Neural cell (in vitro differentiated cells): ENCODE measurements at regions not wholly inside any gene's neighbourhood (a gene's known extent, or its start where the extent isn't known, plus 50 kb on each side); places are given as distances from the start of the nearest gene placed in this dataset.

ENCODE experiments used
- H2AFZ ChIP-seq: fragments of 200-600, 300-800 bp; sonication (generic), shearing (Covaris generic); 2 replicates; pipeline ENCODE4 v1.6.0; 2014; ENCODE audit warnings: low read depth, mild to moderate bottlenecking, antibody characterized with exemption, low read length, moderate library complexity
- H3F3A ChIP-seq: fragments of 200-600 bp; shearing (Covaris generic); 2 replicates; pipeline ENCODE4 v1.6.1; 2016; ENCODE audit warnings: mild to moderate bottlenecking, moderate library complexity, mixed read lengths, antibody characterized with exemption, low read length; ENCODE audit not compliant: insufficient read depth, poor library complexity, severe bottlenecking
- H3K27ac ChIP-seq: fragments of 200-600, 300-800 bp; sonication (generic), shearing (Covaris generic); 2 replicates; pipeline ENCODE4 v1.5.1; 2014; ENCODE audit warnings: mild to moderate bottlenecking, low read length, moderate library complexity
- H3K27me3 ChIP-seq: fragments of 300-800, 200-600 bp; sonication (generic), shearing (Covaris generic); 2 replicates; pipeline ENCODE4 v1.6.0; 2014; ENCODE audit warnings: mild to moderate bottlenecking, low read depth, low read length, moderate library complexity; ENCODE audit not compliant: insufficient read depth
- H3K36me3 ChIP-seq: fragments of 300-800, 200-600 bp; sonication (generic), shearing (Covaris generic); 2 replicates; pipeline ENCODE4 v1.5.1; 2014; ENCODE audit warnings: mild to moderate bottlenecking, antibody characterized with exemption, low read length, moderate library complexity; ENCODE audit not compliant: insufficient read depth
- H3K4me2 ChIP-seq: fragments of 300-800, 200-600 bp; sonication (generic), shearing (Covaris generic); 2 replicates; pipeline ENCODE4 v1.6.0; 2014; ENCODE audit warnings: mild to moderate bottlenecking, low read length
- H3K4me3 ChIP-seq: fragments of 300-800, 200-600 bp; sonication (generic), shearing (Covaris generic); 2 replicates; pipeline ENCODE4 v1.5.1; 2014; ENCODE audit warnings: mild to moderate bottlenecking, low read length, moderate library complexity
- H3K79me2 ChIP-seq: fragments of 200-600 bp; shearing (Covaris generic); replicated peaks from 2 replicates; pipeline ENCODE4 v1.6.0; 2014; ENCODE audit warnings: mild to moderate bottlenecking, low read length, moderate library complexity; ENCODE audit not compliant: insufficient read depth
- H3K9ac ChIP-seq: fragments of 300-800, 200-600 bp; sonication (generic), shearing (Covaris generic); 2 replicates; pipeline ENCODE4 v1.6.1; 2016; ENCODE audit warnings: mild to moderate bottlenecking, low read length, mixed read lengths
- H3K9me2 ChIP-seq: fragments of 200-600 bp; shearing (Covaris generic); 2 replicates; pipeline ENCODE4 v1.6.1; 2016; ENCODE audit warnings: mild to moderate bottlenecking, low read length, mixed read lengths; ENCODE audit not compliant: insufficient read depth
- H3K9me3 ChIP-seq: fragments of 200-600, 300-800 bp; sonication (generic), shearing (Covaris generic); 2 replicates; pipeline ENCODE4 v1.6.1; 2016; ENCODE audit warnings: mild to moderate bottlenecking, mixed run types, low read length, moderate library complexity, mixed read lengths
- H4K20me1 ChIP-seq: fragments of 200-600 bp; shearing (Covaris generic); 2 replicates; pipeline ENCODE4 v1.6.1; 2016; ENCODE audit warnings: mild to moderate bottlenecking, mixed run types; ENCODE audit not compliant: insufficient read depth
- CTCF ChIP-seq: fragments of 450-650 bp; IDR thresholded peaks from 2 replicates; pipeline ENCODE4 v1.5.1; 2014; ENCODE audit warnings: antibody characterized with exemption, mild to moderate bottlenecking, moderate library complexity; ENCODE audit not compliant: poor library complexity, severe bottlenecking
- EP300 ChIP-seq: fragments of 450-650 bp; conservative IDR thresholded peaks from 2 replicates; pipeline ENCODE4 v1.6.1; 2014; ENCODE audit warnings: antibody characterized with exemption, mild to moderate bottlenecking, moderate library complexity; ENCODE audit not compliant: poor library complexity, severe bottlenecking
- EZH2 ChIP-seq: fragments of 200-600, 300-800 bp; shearing (Covaris generic), sonication (generic); IDR thresholded peaks from 2 replicates; pipeline ENCODE4 v1.6.1; 2014; ENCODE audit warnings: antibody characterized with exemption, low read length, borderline replicate concordance, mild to moderate bottlenecking; ENCODE audit not compliant: insufficient read depth, poor library complexity, severe bottlenecking
- MXI1 ChIP-seq: fragments of 450-650 bp; conservative IDR thresholded peaks from 2 replicates; pipeline ENCODE4 v1.6.1; 2014; ENCODE audit warnings: antibody characterized with exemption, mild to moderate bottlenecking; ENCODE audit not compliant: poor library complexity, severe bottlenecking
- POLR2AphosphoS5 ChIP-seq: IDR thresholded peaks from 2 replicates; pipeline ENCODE4 v1.6.1; 2012
- RAD21 ChIP-seq: fragments of 450-650 bp; conservative IDR thresholded peaks from 2 replicates; pipeline ENCODE4 v1.6.1; 2014; ENCODE audit warnings: antibody characterized with exemption, mild to moderate bottlenecking, moderate library complexity
- REST ChIP-seq: IDR thresholded peaks from 2 replicates; pipeline ENCODE4 v1.6.1; 2012; ENCODE audit warnings: borderline replicate concordance
- SMC3 ChIP-seq: fragments of 450-650 bp; conservative IDR thresholded peaks from 2 replicates; pipeline ENCODE4 v1.6.1; 2014; ENCODE audit warnings: antibody characterized with exemption, mild to moderate bottlenecking, moderate library complexity; ENCODE audit not compliant: poor library complexity
- TAF1 ChIP-seq: IDR thresholded peaks from 2 replicates; pipeline ENCODE4 v1.6.1; 2012; ENCODE audit warnings: low read depth

- no peak overlapping the region for H3K4me2 ChIP-seq
- H3K9me3 ChIP-seq: no peaks in the 10 kb centered on the region
- no peaks in the 10 kb centered on the region for H3F3A ChIP-seq
- no peak overlapping the region for H3K27ac ChIP-seq
- no peak overlapping the region for H2AFZ ChIP-seq
- H3K4me3 ChIP-seq: no peak overlapping the region
- no peak overlapping the region for H3K9ac ChIP-seq
- no peaks in the 10 kb centered on the region for H3K27me3 ChIP-seq
- H3K36me3 ChIP-seq: no peaks in the 10 kb centered on the region
- no peaks in the 10 kb centered on the region for H4K20me1 ChIP-seq
- no peaks in the 10 kb centered on the region for H3K9me2 ChIP-seq
- no peaks in the 10 kb centered on the region for H3K79me2 ChIP-seq
- TF ChIP-seq EZH2 (no peak), POLR2AphosphoS5 (no peak), TAF1 (no peak), EP300 (no peak), CTCF (no peak), REST (no peak), MXI1 (no peak), RAD21 (no peak), SMC3 (no peak)
Measured at GRCh38 chr5:53219174-53219573, 109.6 kb upstream of the MOCS2 start.

- Histone ChIP-seq H3K36me3 (no peaks in the 10 kb centered on the region), H4K20me1 (no peaks in the 10 kb centered on the region), H3K9ac (no peak overlapping the region), H3K4me2 (no peak overlapping the region), H3K27ac (no peak overlapping the region), H3K79me2 (no peaks in the 10 kb centered on the region), H3K27me3 (no peaks in the 10 kb centered on the region), H3K4me3 (no peak overlapping the region), H3K9me2 (no peaks in the 10 kb centered on the region), H3F3A (no peaks in the 10 kb centered on the region), H2AFZ (no peak overlapping the region), H3K9me3 (no peaks in the 10 kb centered on the region)
- TF ChIP-seq RAD21: no peak
- no peak for TF ChIP-seq EZH2
- TF ChIP-seq SMC3: no peak
- no peak for TF ChIP-seq POLR2AphosphoS5
- no peak for TF ChIP-seq TAF1
- no peak for TF ChIP-seq MXI1
- no peak for TF ChIP-seq CTCF
- no peak for TF ChIP-seq REST
Measured at GRCh38 chr5:53219610-53220009, 110.1 kb upstream of the MOCS2 start.
